ENCODE measurements at regions not wholly inside any gene's neighbourhood (a gene's known extent, or its start where the extent isn't known, plus 50 kb on each side); places are given as distances from the start of the nearest gene placed in this dataset.
"Not testable (repeated sequence)": the region's sequence is repeated elsewhere in the genome, so short reads cannot be mapped to it uniquely, and the experiment has no call there.

DNA sequence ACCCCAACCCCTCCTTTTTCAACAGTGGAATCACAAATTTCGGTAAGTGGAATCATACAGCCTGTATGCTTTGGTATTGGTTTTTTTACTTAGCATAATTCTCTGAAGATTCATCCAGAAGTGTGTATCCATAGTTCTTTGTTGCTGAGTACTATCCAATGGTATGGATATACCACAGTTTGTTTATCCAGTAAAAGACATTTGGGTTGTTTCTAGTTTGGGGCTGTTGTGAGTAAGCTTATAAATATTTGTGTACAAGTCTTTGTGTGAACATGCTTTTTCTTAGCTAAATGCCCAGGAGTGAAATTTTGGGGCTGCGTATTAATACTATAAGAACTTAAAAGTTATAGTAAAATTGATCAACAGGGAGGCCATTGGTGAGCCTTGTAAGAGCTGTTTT lies 57.5 kb upstream of the GC start:
- peak; percentile 1 for DNase-seq

DNA sequence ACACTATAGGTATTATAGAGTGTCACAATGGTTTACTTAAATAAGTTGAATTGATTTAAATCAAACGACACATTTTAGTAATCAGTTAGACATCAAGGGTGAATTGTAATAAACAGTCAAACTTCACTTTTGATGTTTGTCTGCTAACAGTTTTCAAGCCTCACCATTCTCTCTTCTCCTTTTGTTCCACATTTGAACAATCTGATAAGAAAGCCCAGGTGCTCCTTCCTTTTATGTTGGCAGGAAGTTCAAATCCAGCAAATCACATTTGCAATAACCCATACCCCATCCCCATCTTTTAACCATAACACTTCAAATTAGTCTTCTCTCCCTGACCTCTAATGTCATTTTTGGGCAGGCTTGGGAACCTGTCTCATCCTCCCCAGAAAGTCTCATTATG lies 63.4 kb upstream of the GC start:
- no peak for DNase-seq

GRCh38 chr4:71855944-71856343 lies 72.1 kb upstream of the GC start:
- DNase-seq, result no peak

GRCh38 chr4:71857713-71858451 lies 74.0 kb upstream of the GC start:
- DNase-seq, result no peak

DNA sequence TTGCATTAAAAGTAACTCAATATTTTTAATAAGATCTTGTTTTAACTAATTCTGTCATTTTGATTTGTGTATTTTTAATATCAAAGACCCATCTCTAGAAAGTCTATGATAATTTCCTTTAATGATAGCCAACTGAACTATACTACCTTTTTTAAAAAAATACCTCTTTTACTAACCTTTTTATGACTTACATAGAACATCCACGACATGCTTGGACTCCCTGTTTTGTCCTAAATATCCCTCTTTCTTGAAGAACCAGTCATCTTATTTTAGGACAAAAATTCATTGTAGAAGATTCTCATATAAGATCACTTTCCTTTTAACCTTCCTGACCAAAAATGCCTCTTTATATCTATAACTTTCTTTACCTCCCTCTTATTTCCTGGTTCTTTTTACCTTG lies 76.8 kb upstream of the GC start:
- peak; percentile 2 for DNase-seq

DNA sequence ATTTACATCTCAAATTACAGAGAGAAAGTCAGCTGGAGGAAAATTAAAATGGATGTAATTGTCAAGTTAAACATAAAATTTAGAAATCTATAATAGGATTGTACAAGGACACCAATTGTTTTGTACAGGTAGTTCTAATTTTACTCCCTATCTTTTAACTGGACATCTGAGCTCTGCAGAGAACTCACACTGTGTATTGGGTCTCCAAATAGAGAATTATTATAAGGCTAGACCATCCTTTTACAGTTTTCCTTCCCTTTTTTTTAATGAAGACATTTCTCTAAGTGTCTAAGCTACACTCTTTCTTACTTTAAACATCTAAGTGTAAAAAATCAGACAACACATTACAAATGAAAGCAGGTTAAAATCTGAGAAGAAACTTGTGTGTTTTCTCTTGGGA lies 78.4 kb upstream of the GC start:
- DNase-seq, result no peak

DNA sequence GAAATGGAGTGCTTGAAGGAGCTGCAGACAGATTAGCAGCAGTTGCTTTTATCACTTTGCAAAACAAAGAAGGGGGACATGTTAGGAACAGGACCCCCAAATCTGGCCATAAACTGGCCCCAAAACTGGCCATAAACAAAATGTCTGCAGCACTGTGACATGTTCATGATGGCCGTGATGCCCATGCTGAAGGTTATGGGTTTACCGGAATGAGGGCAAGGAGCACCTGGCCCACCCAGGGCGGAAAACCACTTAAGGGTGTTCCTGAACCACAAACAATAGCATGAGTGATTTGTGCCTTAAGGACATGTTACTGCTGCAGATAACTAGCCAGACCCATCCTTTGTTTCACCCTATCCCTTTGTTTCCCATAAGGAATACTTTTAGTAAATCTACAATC lies 79.6 kb upstream of the GC start:
- DNase-seq, result no peak

DNA sequence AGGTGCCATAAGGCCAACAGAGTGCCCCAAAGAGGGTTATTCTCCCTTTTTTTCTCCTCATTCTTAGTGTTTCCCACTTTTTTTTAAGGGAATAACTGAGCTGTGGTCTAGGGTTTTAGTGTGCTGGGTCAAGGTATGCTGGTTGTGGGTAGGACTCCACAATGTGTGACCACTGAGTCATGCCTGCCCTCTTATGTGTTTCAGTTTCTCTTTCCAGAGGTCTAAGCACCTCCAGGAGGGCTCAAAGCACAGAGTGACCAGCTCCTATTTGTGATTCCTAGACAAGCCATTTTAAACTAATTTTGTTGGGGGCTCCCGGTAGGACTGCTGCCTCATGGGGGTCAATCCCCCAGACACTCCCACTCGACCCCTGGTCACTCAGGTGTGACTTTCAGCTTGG lies 80.5 kb upstream of the GC start:
- DNase-seq, result no peak

DNA sequence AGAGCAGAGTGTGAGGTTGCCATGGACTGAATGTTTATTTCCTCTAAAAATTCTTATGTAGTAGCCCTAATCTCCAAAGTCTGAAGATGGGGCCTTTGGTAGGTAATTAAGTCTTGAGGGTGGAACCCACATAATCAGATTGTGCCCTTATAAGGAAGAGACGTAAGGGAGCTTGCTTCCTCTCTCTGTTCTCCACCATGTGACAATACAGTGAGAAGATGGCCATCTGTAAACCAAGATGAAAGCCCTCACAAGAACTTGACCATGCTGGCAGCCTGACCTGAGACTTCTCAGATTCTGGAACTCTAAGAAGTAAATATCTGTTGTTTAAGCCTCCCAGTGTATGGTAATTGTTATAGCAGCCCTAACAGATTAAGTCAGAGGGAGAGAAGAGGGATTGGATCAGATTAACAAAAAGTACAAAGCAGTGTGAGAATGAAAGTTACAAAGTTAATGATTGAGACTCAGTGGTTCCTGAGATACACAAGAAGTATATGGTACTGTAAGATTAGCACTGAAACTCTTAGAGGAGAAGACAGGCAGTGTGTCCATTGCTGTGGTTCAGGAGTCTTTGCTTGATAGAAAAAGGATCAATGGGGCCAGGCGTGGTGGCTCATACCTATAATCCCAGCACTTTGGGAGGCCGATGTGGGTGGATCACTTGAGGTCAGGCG lies 82.5 kb upstream of the GC start:
- no peak for DNase-seq

GRCh38 chr4:71867598-71867997 lies 83.7 kb upstream of the GC start:
- DNase-seq, result no peak

DNA sequence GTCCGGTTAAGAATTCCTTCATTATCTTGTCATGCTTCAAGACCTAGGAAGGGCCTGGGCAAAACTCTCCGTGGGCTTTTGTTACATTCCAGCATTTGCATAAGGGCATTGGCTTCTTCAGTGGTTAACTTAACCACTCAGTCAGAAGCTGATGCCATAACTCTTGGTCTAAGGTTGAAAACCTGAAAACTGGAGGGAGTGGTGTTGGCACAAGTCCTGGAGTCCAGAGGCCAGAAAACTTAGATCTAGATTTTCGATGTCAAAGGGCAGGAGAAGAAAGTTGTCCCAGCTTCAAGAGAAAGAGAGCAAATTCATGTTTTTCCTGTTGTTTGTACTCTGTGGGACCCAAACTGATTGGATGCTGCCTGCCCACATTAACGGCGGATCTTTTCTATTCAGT lies 86.6 kb upstream of the GC start:
- no peak for DNase-seq

GRCh38 chr4:71872221-71872620 lies 88.3 kb upstream of the GC start:
- no peak for DNase-seq

DNA sequence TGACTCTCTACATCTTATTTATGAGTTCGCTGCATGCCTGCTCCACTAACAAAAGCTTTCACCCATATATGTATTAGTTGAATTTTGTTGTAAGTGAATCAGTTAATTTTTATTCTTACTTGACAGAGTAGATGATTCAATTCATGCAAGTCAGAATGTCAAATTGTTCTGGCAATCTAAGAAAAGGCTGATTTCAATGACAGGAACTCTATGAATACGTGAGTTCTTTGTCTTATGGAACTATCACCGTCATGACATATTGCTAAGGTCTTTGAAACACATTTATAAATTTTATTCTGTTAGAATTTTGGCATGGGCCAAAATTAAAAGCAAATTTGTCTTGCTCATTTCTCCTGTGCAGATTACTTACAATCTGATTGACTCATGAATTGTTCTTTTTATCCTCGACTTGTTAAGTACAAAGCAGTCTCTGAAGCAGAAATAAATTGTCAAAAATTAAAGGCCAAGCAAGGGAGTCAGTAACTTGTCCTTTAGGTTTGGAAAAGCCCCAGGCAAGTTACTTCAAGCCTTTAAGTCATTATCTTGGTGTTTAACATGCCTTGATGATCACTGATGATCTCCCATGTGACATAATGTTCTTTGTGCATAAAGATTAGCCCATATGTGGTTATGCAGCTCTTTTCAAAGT lies 89.0 kb upstream of the GC start:
- DNase-seq, result no peak

GRCh38 chr4:71878376-71878775 lies 94.5 kb upstream of the GC start:
- no peak for DNase-seq

DNA sequence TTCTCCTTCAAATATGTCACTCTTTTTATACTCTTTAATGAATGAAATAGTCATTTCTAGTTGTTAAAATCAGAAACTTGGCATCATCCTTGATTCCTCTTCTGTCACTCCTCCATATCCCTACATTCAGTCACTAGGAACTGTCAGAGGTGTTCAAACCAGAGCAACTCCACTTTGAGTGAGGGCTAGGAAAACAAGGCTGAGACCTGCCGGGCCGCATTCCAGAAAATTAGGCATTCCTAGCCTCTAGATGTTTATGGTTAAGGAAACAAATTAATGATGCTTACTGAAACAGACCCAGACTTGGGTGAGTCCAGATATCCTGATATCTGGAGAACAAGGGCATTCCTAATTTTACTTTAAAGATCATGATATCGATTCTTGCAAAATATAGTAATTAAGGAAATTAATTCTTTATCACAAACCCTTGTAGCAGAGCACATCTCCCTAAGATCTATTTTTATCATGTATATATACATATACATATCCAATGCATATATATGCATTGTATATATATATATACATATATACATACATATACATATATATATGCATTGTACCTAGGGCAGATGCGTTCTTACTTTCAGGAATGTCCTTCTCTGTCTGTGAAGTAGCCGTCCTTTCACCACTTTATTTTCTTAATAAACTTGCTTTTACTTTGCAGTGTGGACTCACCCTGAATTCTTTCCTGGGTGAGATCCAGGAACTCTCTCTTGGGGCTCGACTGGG lies 98.4 kb upstream of the GC start:
- no peak for DNase-seq

- DNase-seq, result not testable (repeated sequence)
These were observed 116.5 kb upstream of the GC start for GRCh38 chr4:71900366-71900765.

GRCh38 chr4:71905594-71905993 lies 121.7 kb upstream of the GC start:
- not testable (repeated sequence) for DNase-seq

- no peak for DNase-seq
These were observed 122.2 kb upstream of the GC start for GRCh38 chr4:71906096-71906495.

DNA sequence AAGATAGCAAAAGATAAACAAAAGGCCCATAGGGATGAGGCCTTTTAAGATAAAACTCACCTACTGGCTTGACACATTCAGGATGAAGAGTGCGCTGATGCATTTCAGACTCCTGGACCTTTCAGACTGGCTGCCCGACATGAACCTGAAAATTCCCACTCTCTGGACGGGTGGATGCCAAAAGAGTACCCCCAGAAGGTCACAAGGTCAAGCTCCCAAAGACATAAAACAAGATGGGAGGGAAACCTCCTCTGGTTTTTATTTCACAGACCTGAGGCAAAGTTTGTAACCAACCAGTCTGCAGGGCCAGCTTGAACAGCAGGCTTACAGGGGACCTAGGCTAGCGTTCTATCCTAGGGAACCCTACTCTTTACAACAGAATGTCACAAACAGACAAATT lies 123.2 kb upstream of the GC start:
- DNase-seq, result no peak

GRCh38 chr4:71907782-71908181 lies 123.9 kb upstream of the GC start:
- DNase-seq, result no peak

- DNase-seq, result no peak
These were observed 118.5 kb upstream of the NPFFR2 start for GRCh38 chr4:71913275-71913674.

- no peak for DNase-seq
These were observed 108.7 kb upstream of the NPFFR2 start for GRCh38 chr4:71923070-71923469.

DNA sequence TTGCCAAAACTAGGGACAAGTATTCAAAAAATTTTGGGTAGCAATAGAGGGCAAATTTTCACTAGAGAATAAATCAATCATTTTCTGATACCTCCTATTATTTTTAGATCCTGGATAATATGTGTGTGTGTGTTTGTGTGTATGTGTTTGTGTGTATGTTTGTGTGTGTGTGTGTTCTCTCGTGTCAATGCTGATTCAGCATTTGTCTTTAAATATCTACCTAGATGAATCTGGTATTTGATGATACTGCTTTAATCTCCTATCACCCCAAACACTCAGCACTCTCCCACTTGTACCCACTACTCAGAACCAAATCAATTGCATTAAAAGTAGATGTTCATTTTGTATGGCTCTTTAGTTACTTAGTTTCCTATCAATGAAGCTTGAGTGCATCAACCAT lies 101.3 kb upstream of the NPFFR2 start:
- DNase-seq, result no peak

DNA sequence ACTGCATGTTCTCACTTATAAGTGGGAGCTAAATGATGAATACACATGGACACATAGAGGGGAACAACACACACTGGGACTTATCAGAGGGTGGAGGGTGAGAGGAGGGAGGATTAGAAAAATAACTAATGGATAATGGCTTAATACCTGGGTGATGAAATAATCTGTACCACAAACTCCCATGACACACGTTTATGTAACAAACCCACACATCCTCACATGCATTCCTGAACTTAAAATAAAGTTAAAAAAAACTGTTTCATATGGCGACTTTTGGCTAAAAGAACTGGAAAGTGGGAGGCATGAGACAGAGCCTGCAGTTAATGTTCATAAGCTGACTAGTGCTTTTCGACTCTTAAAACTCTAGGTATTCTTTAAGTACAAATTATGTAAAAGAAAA lies 98.9 kb upstream of the NPFFR2 start:
- DNase-seq, result no peak

All from EL (cell line).